ENCODE measurements at regions not wholly inside any gene's neighbourhood (a gene's known extent, or its start where the extent isn't known, plus 50 kb on each side); places are given as distances from the start of the nearest gene placed in this dataset.
"Not testable (repeated sequence)": the region's sequence is repeated elsewhere in the genome, so short reads cannot be mapped to it uniquely, and the experiment has no call there.

DNA sequence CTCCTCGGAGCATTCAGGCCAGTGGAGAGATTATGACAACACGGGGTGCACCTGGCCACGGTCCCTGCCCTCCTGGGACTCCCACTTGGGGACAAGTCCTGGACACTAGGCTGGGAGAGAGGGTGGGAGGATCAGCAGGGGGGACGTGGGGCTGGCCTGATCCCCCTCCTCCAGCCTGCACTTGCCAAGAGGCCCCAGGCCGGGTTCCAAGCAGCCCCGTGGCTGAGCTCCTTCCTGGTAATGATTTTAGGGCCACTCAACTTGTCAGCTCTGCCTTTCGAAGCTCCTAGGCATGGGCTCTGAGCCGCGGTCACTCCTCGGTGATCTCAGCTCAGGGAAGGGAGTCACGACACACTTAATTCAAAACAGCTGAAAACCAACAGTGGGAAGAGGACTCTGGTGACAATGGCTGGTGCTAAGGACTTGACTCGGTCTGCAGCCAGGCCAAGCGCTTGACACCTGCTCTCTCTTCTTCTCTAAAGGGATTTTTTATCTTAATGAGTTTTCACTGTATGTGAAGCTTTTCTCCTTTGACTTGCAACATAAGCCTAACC is 161.7 kb downstream of the BMP7 start:
- DNase-seq (ENCODE audit: low spot score), result peak; percentile 31

DNA sequence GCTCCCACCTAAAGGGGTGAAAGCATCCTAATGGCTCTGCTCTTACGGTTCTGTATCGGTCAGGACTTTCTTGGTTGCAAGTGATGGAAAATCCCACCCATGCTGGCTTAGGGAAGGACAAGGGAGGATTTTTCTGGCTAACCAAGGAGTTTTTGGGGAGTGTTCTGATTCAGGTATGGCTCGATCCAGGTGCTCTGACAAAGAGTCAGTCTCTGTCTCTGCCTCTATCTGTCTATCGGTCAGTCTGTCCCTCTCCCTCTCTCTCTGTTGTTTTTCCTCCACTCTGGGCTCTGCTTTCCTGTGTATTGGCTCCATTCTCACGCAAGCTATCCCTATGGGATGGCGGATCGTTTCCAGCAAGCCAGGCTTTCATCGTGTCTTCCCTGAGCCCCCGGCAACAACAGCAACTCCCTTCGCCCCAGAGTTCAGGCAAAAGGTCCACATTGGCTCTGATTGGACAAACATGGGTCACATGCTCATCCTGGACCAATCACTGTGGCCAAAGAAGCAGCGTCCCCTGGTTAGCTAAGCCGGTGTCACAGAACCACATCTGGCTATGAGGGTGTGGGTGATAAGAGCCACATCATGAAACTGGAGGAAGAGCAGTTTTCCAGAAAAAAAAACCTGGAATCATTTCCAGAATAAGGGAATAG is 160.3 kb downstream of the BMP7 start:
- no peak for DNase-seq (ENCODE audit: low spot score)

DNA sequence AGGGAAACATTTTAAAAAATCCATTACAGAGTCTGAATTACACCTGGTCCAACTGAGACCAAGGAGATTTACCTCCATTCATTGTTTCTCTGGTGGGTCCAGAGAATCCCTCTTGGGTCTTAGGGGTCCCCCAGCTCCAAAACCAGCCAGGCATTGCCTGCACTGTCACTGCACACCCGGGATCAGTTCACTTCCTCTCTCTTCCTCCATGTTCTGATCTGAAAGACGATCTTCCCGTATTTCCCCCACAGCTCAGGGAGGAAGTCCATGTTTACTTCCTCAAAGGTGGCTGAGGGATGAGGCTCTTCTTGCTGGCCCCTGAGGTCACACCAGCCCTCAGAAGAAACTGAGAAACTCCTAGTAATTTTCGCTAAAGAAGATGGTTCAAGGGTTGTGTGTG is 159.7 kb downstream of the BMP7 start:
- no peak for DNase-seq (ENCODE audit: low spot score)

DNA sequence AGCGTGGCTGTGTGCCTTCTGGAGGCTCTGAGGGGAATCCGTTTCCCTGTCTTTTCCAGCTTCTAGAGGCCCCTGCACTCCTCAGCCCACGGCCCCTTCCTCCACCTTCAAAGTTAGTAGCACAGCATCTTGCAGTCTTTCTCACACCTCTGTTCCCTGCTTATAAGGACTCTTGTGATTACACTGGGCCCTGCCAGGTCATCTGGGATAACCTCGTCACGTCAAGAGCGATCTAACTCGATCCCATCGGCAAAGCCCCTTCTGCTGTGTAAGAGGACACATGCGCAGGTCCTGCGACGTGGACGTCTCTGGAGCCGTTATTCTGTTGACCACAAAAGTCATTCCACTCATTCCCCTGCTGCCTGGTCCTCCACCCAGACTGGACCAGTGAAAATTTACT is 159.2 kb downstream of the BMP7 start:
- DNase-seq (ENCODE audit: low spot score), result no peak

DNA sequence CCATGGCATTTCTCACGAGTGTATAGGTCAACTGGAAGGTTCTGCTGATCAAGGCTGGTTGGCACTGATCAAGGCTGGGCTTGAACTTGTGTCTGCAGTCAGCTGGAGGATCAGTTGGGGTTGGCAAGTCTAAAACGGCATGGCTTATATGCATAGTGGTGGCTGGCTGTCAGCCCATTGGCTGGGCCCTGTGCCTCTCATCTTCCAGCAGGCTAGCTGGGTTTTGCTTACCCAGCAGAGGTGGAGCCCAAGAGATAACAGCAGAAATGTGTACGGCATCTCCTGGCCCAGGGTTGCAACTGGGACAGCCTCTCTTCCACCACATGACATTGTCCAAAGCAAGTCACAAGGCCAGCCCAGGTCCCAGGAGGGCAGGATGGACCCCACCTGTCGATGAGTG is 158.2 kb downstream of the BMP7 start:
- DNase-seq (ENCODE audit: low spot score), result no peak

DNA sequence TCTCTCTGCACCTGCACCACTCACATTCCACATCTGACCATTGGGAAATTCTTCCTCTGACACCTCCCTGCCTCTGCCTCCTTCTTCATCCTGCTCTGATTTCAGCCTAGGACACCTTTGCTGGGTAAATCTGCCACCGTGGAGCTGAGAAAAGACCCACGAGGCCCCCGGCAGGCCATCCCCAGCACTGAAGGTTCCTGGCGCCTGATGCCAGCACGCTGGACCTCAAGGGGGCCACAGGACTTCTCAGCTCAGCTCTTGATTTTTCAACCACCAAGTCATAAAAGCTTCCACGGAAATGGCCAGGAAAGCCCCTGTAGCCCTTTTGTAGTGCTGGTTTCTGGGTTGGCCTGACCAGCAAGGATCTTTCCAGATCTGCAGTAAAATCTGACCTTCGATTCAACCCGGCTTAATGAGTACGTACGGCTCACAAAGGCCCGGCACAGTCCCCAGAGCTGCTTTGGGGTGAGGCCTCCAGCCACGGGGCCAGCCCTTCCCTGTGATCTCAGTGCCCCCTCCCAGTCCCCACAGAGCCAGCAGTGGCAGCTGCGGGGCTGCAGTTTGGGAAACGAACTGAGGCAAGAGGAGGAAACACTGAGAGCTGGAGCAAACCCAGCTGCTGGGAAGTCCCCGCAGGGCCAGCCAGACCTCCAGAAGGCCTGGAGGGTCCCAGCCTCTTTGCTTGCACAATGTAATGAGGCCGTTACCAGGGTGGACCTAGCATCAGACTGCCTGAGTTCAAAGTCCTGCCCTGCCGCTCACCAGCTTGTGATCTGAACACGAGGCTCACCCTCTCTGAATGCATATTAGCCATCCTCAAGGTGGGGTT is 157.5 kb downstream of the BMP7 start:
- DNase-seq (ENCODE audit: low spot score), result no peak

DNA sequence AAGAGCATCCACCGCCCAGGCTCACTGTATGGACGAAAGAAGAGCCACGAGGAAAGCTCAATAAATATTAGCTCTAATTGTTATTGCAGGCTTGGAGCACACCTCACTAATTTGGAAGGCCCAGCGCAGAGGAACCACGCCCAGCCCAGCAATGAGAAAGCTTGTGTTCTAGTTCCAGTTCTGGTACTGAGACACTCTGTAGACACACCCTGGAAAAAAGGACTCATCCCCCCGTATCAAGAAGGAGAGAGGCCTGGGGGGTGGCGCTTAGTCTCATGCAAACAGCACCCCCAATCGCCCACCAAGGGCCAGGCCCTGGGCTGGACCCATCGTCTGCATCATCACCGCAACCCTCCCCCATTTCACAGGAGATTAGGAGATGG is 156.9 kb downstream of the BMP7 start:
- no peak for DNase-seq (ENCODE audit: low spot score)

DNA sequence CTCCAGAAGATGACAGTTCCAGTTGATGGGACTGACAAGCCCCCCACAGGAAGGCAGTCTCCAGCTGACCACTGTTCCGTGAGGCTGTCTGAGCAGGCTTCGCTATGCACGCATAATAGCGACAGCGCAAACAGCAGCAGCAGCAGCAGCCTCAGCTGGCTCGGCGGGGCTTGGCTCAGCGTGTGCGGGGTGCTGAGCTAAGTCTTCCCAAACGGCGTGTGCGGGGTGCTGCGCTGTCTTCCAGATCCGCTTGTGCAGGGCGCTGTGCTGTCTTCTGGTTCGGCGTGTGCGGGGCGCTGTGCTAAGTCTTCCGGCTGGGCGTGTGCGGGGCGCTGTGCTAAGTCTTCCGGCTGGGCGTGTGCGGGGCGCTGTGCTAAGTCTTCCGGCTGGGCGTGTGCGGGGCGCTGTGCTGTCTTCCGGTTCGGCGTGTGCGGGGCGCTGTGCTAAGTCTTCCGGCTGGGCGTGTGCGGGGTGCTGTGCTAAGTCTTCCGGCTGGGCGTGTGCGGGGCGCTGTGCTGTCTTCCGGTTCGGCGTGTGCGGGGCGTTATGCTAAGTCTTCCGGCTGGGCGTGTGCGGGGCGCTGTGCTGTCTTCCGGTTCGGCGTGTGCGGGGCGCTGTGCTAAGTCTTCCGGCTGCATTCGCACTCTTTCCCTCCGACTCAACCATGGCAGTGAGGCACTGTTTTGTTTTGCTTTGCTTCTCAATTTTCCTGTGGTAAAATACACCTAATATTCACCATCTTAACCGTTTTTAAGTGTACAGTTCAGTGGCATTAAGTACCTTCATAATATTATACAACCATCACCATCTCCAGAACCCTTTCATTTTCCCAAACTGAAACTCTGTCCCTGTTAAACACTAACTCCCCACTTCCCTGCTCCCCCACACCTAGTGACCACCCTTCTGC is 156.1 kb downstream of the BMP7 start:
- DNase-seq (ENCODE audit: low spot score), result not testable (repeated sequence)

DNA sequence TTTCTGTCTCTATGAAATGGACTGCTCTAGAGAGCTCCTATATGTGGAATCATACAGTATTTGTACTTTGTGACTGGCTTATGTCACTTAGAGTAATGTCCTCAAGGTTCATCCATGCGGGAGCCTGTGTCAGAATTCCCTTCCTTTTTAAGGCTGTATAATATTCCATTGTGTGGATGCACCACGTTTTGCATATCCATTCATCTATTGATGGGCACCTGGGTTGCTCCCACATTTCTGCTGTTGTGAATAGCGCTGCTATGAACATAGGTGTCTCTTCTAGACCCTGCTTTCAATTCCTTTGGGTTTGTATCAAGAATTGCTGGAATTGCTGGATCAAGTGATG is 155.4 kb downstream of the BMP7 start:
- no peak for DNase-seq (ENCODE audit: low spot score)

DNA sequence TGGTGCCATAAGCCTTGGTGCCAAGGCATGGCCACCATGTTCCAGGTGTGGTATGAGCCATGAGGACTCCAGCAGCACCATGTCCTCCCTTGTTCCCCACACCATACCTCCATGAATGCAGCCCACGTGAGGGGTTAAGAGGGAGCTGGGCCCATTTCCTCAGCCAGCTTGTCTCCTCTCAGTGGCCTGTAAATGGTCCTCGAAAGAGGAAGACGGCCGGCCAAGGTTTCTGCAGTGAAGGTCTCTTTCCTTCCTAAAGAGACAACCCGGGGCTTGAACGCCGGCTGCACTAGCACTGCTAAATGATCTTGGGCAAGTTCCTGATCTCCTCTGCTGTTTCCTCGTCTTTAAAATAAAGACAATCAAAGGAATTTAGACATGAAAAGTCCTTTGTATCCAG is 154.0 kb downstream of the BMP7 start:
- DNase-seq (ENCODE audit: low spot score), result no peak

DNA sequence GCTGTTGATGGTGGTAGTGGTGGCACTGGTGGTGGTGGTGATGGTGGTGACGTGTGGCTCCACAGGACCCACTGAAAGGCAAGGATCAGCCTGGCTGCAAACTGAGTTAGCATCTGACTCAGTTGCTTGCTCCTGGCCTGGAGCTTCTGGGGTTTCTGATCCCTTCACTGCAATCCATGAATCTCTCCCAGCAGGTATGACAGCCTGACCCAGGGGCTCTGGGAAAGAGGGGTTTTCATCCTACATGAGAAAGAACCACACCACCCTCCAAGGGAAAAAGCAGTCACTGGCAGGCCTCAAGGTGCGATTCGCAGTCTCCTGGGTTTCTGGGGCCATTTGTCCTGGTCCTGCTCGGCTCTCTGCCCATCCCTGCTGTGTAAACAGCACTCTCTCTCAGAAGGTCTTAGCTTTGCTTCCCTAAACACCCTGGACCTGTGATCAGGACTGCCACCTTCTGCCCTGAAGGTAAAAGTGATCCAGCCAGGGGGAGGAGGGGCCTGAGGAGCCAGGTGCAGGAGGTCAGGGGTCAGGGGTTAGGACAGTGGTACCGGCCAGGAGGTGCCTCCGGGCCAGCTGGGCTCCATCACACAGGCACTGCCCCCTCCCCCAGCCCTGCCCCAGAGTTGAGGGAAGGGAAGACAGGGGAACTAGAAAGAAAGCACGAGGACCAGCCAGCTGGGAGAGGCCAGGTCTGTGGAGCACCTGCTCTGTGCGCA is 152.0 kb downstream of the BMP7 start:
- DNase-seq (ENCODE audit: low spot score), result no peak

DNA sequence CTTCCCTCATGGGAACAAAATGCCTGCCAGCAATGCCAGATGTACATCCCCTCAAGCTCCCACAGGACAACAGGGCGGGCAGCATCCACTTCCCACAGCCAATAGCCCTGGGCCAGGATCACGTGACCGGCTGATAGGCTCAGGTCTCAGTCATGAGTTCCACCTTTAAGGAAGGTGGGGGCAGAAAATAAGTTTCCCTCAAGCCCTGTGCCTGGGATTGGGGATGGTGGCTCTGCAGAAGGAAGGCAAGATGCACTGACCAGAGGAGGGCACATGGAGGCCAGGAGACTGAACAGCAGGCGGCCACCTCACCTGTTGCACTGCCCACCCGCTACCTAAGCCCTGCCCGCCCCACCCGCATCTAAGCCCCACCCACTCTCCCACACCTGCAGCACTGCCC is 149.1 kb downstream of the BMP7 start:
- DNase-seq (ENCODE audit: low spot score), result no peak

DNA sequence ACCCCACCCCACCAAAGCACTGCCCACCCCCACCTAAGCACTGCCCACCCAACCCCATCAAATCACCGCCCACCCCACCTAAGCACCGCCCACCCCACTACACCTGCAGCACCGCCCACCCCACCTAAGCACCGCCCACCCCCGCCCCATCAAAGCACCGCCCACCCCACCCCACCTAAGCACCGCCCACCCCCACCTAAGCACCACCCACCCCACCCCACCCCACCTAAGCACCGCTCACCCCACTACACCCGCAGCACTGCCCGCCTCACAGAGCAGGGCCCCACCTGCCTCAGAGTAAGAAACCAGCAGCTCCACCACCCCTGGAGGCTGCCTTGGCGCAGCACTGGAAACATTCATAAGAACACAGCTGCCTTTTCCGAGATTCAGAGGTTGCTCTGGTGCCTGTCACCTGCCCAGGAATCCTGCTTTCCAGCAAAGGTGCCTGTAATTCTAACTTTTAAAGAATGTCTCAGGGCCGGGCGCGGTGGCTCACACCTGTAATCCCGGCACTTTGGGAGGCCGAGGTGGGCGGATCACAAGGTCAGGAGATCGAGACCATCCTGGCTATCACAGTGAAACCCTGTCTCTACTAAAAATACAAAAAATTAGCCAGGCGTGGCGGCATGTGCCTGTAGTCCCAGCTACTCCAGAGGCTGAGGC is 148.2 kb downstream of the BMP7 start:
- no peak for DNase-seq (ENCODE audit: low spot score)

Measured in AG08395 (cell line).